ENCODE measurements at regions not wholly inside any gene's neighbourhood (a gene's known extent, or its start where the extent isn't known, plus 50 kb on each side); places are given as distances from the start of the nearest gene placed in this dataset.

- TF ChIP-seq ZNF512B (CRISPR knock-in tag; IDR thresholded peaks at IDR 0.05; ENCODE audit: borderline replicate concordance) (no peak), ARNT (IDR thresholded peaks at IDR 0.05) (no peak), TOPORS (CRISPR knock-in tag; IDR thresholded peaks at IDR 0.05) (no peak), FIP1L1 (IDR thresholded peaks at IDR 0.05; ENCODE audit: borderline replicate concordance, insufficient read depth, low read depth, low read length) (no peak)
- Histone ChIP-seq H3K4me3 (replicated peaks in 1 of 3; ENCODE audit: insufficient read depth in 1 of 3, low read depth in 2 of 3, low read length in 3 of 3) (no peak overlapping the region), H3K27me3 (ENCODE audit: control insufficient read depth in 1 of 2, insufficient read depth in 2 of 2, low read length in 2 of 2) (no peaks in the 10 kb centered on the region), H3K27ac (ENCODE audit: extremely low read length, insufficient read depth, low read length) (no peak overlapping the region), H3K9ac (ENCODE audit: insufficient read depth, low read depth, low read length) (no peak overlapping the region), H3K9me3 (ENCODE audit: low read length) (no peaks in the 10 kb centered on the region), H3K36me3 (replicated peaks in 1 of 2; ENCODE audit: control insufficient read depth in 1 of 2, insufficient read depth in 2 of 2, low read length in 2 of 2) (no peaks in the 10 kb centered on the region), H2AFZ (ENCODE audit: low read length) (no peak overlapping the region), H3K4me1 (ENCODE audit: insufficient read depth, low read length) (peaks cover 47% of the 10 kb centered on the region), H3K4me2 (ENCODE audit: low read depth, low read length) (no peak overlapping the region), H4K20me1 (ENCODE audit: insufficient read depth, low read length) (no peaks in the 10 kb centered on the region), H3K79me2 (ENCODE audit: insufficient read depth, low read length) (no peaks in the 10 kb centered on the region)
- no peak for FAIRE-seq
- DNase-seq (ENCODE audit: low spot score), result no peak
- in situ Hi-C loops (cut with HindIII; ENCODE audit: extremely low pct_ligation_motif_present, low pct_unique_long_range_greater_than_20kb) (no loop called here), intact Hi-C loops (cut with micrococcal nuclease; ENCODE audit: unreplicated experiment) (no loop called here)
- 98% methylated on average over 7 of the region's 7 CpGs for WGBS (ENCODE audit: low lambda C conversion rate)
- no peak for ATAC-seq
- POLR2A ChIA-PET, result interaction anchor here (0.7 kb wide), 1 partner anchor 107 kb away, joined by 3 read pairs; no protein-coding TSS in a partner anchor
- CTCF ChIA-PET (ENCODE audit: low intra/inter-chr PET ratio, low total read pairs), result no interaction called here
- BruUV-seq (replicated peaks), result no TSS peak
Measured at GRCh38 chr6:11357285-11357684, 124.8 kb upstream of the NEDD9 start.

GRCh38 chr6:11356404-11357155 is 124.1 kb upstream of the NEDD9 start:
- no peaks in the 10 kb centered on the region for H3K79me2 ChIP-seq (ENCODE audit: insufficient read depth, low read length)
- no peaks in the 10 kb centered on the region for H4K20me1 ChIP-seq (ENCODE audit: insufficient read depth, low read length)
- H3K36me3 ChIP-seq (replicated peaks in 1 of 2; ENCODE audit: control insufficient read depth in 1 of 2, insufficient read depth in 2 of 2, low read length in 2 of 2), result no peaks in the 10 kb centered on the region
- ATAC-seq, result no peak
- CTCF ChIA-PET (ENCODE audit: low intra/inter-chr PET ratio, low total read pairs), result no interaction called here
- no peaks in the 10 kb centered on the region for H3K27me3 ChIP-seq (ENCODE audit: control insufficient read depth in 1 of 2, insufficient read depth in 2 of 2, low read length in 2 of 2)
- no peak for DNase-seq (ENCODE audit: low spot score)
- in situ Hi-C loops (cut with HindIII; ENCODE audit: extremely low pct_ligation_motif_present, low pct_unique_long_range_greater_than_20kb), result no loop called here
- H3K4me1 ChIP-seq (ENCODE audit: insufficient read depth, low read length), result peaks cover 53% of the 10 kb centered on the region
- WGBS (ENCODE audit: low lambda C conversion rate), result 92% methylated on average over 11 of the region's 11 CpGs
- no peak overlapping the region for H3K4me2 ChIP-seq (ENCODE audit: low read depth, low read length)
- intact Hi-C loops (cut with micrococcal nuclease; ENCODE audit: unreplicated experiment), result no loop called here
- BruUV-seq (replicated peaks), result no TSS peak
- no peak overlapping the region for H2AFZ ChIP-seq (ENCODE audit: low read length)
- no peaks in the 10 kb centered on the region for H3K9me3 ChIP-seq (ENCODE audit: low read length)
- no peak overlapping the region for H3K9ac ChIP-seq (ENCODE audit: insufficient read depth, low read depth, low read length)
- no peak overlapping the region for H3K4me3 ChIP-seq (replicated peaks in 1 of 3; ENCODE audit: insufficient read depth in 1 of 3, low read depth in 2 of 3, low read length in 3 of 3)
- POLR2A ChIA-PET, result no interaction called here
- FAIRE-seq, result no peak
- no peak overlapping the region for H3K27ac ChIP-seq (ENCODE audit: extremely low read length, insufficient read depth, low read length)
- TF ChIP-seq MAF1 (CRISPR knock-in tag; IDR thresholded peaks at IDR 0.05; ENCODE audit: borderline replicate concordance) (no peak), ZNF768 (CRISPR knock-in tag; IDR thresholded peaks at IDR 0.05) (no peak), MAX (IDR thresholded peaks at IDR 0.05) (no peak), TAF15 (IDR thresholded peaks at IDR 0.05; ENCODE audit: low read depth, low read length, poor library complexity, severe bottlenecking) (no peak), ZNF766 (CRISPR knock-in tag; IDR thresholded peaks at IDR 0.05; ENCODE audit: borderline replicate concordance) (no peak), NFE2 (CRISPR knock-in tag; IDR thresholded peaks at IDR 0.05) (no peak), KDM3A (CRISPR knock-in tag; IDR thresholded peaks at IDR 0.05; ENCODE audit: low read depth) (no peak), FOXM1 (CRISPR knock-in tag; IDR thresholded peaks at IDR 0.05) (no peak), FOXO4 (CRISPR knock-in tag; conservative IDR thresholded peaks at IDR 0.05) (no peak), ZSCAN31 (CRISPR knock-in tag; IDR thresholded peaks at IDR 0.05; ENCODE audit: low read depth) (no peak), ZNF772 (CRISPR knock-in tag; IDR thresholded peaks at IDR 0.05) (no peak)

Measured in HepG2 (cell line).